H9 (cell line): ENCODE measurements at regions not wholly inside any gene's neighbourhood (a gene's known extent, or its start where the extent isn't known, plus 50 kb on each side); places are given as distances from the start of the nearest gene placed in this dataset.

Source experiments
- DNase-seq: peaks from one replicate; pipeline ENCODE4 v3.0.0-alpha.2; 2017
- H2AFZ ChIP-seq: one replicate; pipeline ENCODE4 v1.6.1; 2013; ENCODE audit warnings: mild to moderate bottlenecking, low read length, control low read depth, moderate library complexity
- H2AK5ac ChIP-seq: 2 replicates; pipeline ENCODE4 v1.6.1; 2013; ENCODE audit warnings: low read length, control low read depth, mixed read lengths; ENCODE audit not compliant: insufficient read length
- H2BK120ac ChIP-seq: one replicate; pipeline ENCODE4 v1.6.1; 2013; ENCODE audit warnings: low read depth, mild to moderate bottlenecking, low read length, control low read depth, inconsistent platforms; ENCODE audit not compliant: poor library complexity, severe bottlenecking
- H2BK12ac ChIP-seq: 2 replicates; pipeline ENCODE4 v1.6.1; 2013; ENCODE audit warnings: low read length, control low read depth, mixed read lengths, low read depth; ENCODE audit not compliant: insufficient read length
- H2BK15ac ChIP-seq: 2 replicates; pipeline ENCODE4 v1.6.1; 2013; ENCODE audit warnings: low read depth, low read length, control low read depth
- H2BK20ac ChIP-seq: one replicate; pipeline ENCODE4 v1.6.1; 2013; ENCODE audit warnings: low read depth, mild to moderate bottlenecking, low read length, control low read depth, inconsistent platforms; ENCODE audit not compliant: poor library complexity, severe bottlenecking
- H2BK5ac ChIP-seq: 2 replicates; pipeline ENCODE4 v1.6.1; 2013; ENCODE audit warnings: low read length, control low read depth, mixed read lengths; ENCODE audit not compliant: insufficient read length
- H3K14ac ChIP-seq: 2 replicates; pipeline ENCODE4 v1.6.1; 2013; ENCODE audit warnings: low read length, control low read depth; ENCODE audit not compliant: insufficient read depth
- H3K18ac ChIP-seq: 2 replicates; pipeline ENCODE4 v1.6.1; 2013; ENCODE audit warnings: low read depth, mild to moderate bottlenecking, mixed read lengths, low read length, control low read depth; ENCODE audit not compliant: insufficient read length
- H3K23ac ChIP-seq: 2 replicates; pipeline ENCODE4 v1.6.1; 2013; ENCODE audit warnings: low read length, control low read depth, mixed read lengths, low read depth; ENCODE audit not compliant: insufficient read length
- H3K23me2 ChIP-seq: 2 replicates; pipeline ENCODE4 v1.6.1; 2013; ENCODE audit warnings: low read depth, mild to moderate bottlenecking, mixed read lengths, low read length, control low read depth; ENCODE audit not compliant: insufficient read length, poor library complexity, severe bottlenecking
- H3K27ac ChIP-seq: 2 replicates; pipeline ENCODE4 v1.5.1; 2013; ENCODE audit warnings: low read length, control low read depth, mixed read lengths, low read depth; ENCODE audit not compliant: insufficient read length
- H3K27me3 ChIP-seq: 2 replicates; pipeline ENCODE4 v1.6.1; 2013; ENCODE audit warnings: low read length, control low read depth, inconsistent platforms; ENCODE audit not compliant: insufficient read depth
- H3K4ac ChIP-seq: 2 replicates; pipeline ENCODE4 v1.6.1; 2013; ENCODE audit warnings: low read depth, mild to moderate bottlenecking, control low read depth, inconsistent platforms, low read length, moderate library complexity
- H3K4me1 ChIP-seq: 2 replicates; pipeline ENCODE4 v1.6.1; 2013; ENCODE audit warnings: low read length, control low read depth, inconsistent platforms; ENCODE audit not compliant: insufficient read depth
- H3K4me2 ChIP-seq: 2 replicates; pipeline ENCODE4 v1.6.1; 2013; ENCODE audit warnings: low read length, control low read depth, mixed read lengths; ENCODE audit not compliant: insufficient read length, insufficient read depth
- H3K56ac ChIP-seq: 2 replicates; pipeline ENCODE4 v1.6.1; 2013; ENCODE audit warnings: low read depth, mild to moderate bottlenecking, mixed read lengths, low read length, control low read depth; ENCODE audit not compliant: insufficient read length
- H3K79me1 ChIP-seq: 2 replicates; pipeline ENCODE4 v1.6.1; 2013; ENCODE audit warnings: low read depth, mild to moderate bottlenecking, moderate library complexity, low read length, control low read depth, inconsistent platforms; ENCODE audit not compliant: insufficient read depth, poor library complexity, severe bottlenecking
- H3K79me2 ChIP-seq: 2 replicates; pipeline ENCODE4 v1.6.1; 2013; ENCODE audit warnings: low read length, control low read depth, inconsistent platforms; ENCODE audit not compliant: insufficient read depth
- H3K9ac ChIP-seq: 2 replicates; pipeline ENCODE4 v1.6.1; 2013; ENCODE audit warnings: low read length, control low read depth, mixed read lengths; ENCODE audit not compliant: insufficient read length; ENCODE audit errors: extremely low read depth
- H3K9me3 ChIP-seq: one replicate; pipeline ENCODE4 v1.6.1; 2013; ENCODE audit warnings: low read depth, low read length, inconsistent platforms; ENCODE audit not compliant: control insufficient read depth
- H3T11ph ChIP-seq: one replicate; pipeline ENCODE4 v1.6.1; 2013; ENCODE audit warnings: mild to moderate bottlenecking, low read length, control low read depth, inconsistent platforms
- H4K20me1 ChIP-seq: one replicate; pipeline ENCODE4 v1.6.1; 2013; ENCODE audit not compliant: control insufficient read depth, insufficient read length, insufficient read depth
- H4K5ac ChIP-seq: 2 replicates; pipeline ENCODE4 v1.6.1; 2013; ENCODE audit warnings: low read depth, mild to moderate bottlenecking, mixed read lengths, low read length, control low read depth; ENCODE audit not compliant: insufficient read length
- H4K8ac ChIP-seq: replicated peaks from 2 replicates; pipeline ENCODE4 v1.6.1; 2013; ENCODE audit warnings: low read length, control low read depth, mixed read lengths, low read depth; ENCODE audit not compliant: insufficient read length
- H4K91ac ChIP-seq: 2 replicates; pipeline ENCODE4 v1.6.1; 2013; ENCODE audit warnings: low read depth, mild to moderate bottlenecking, moderate library complexity, mixed read lengths, low read length, control low read depth; ENCODE audit not compliant: insufficient read length
- H3K27ac Mint-ChIP-seq, 3 experiments: 2 replicates in 2 of 3; 3 replicates in 1 of 3; pipeline ENCODE4 v1.8.0; 2020 to 2021; ENCODE audit warnings: mixed read lengths in 3 of 3, mild to moderate bottlenecking in 1 of 3, moderate library complexity in 1 of 3
- H3K27me3 Mint-ChIP-seq: 2 replicates; pipeline ENCODE4 v1.8.0; 2021; ENCODE audit warnings: low read depth, mild to moderate bottlenecking, moderate library complexity, mixed read lengths
- H3K36me3 Mint-ChIP-seq, 3 experiments: 2 replicates in 2 of 3; 3 replicates in 1 of 3; pipeline ENCODE4 v1.8.0; 2020 to 2021; ENCODE audit warnings: low read depth in 3 of 3, mixed read lengths in 3 of 3; ENCODE audit not compliant: insufficient read depth in 1 of 3
- H3K4me1 Mint-ChIP-seq, 2 experiments: 2 replicates each; pipeline ENCODE4 v1.8.0; 2020; ENCODE audit warnings: mixed read lengths in 2 of 2
- H3K4me3 Mint-ChIP-seq, 2 experiments: 2 replicates in 1 of 2; 3 replicates in 1 of 2; pipeline ENCODE4 v1.8.0; 2020 to 2021; ENCODE audit warnings: mild to moderate bottlenecking in 2 of 2, mixed read lengths in 2 of 2, moderate library complexity in 1 of 2
- H3K9me3 Mint-ChIP-seq, 2 experiments: 2 replicates in 1 of 2; 3 replicates in 1 of 2; pipeline ENCODE4 v1.8.0; 2020; ENCODE audit warnings: mild to moderate bottlenecking in 2 of 2, mixed read lengths in 2 of 2, moderate library complexity in 1 of 2
- WGBS: extraction: QIAGEN DNeasy Blood & Tissue Kit; methylation state at CpG from one replicate; pipeline ENCODE4 v1.1.7; 2013; ENCODE audit warnings: missing lambda C conversion rate, low lambda C conversion rate, mixed read lengths; ENCODE audit not compliant: insufficient read length; ENCODE audit errors: extremely low coverage; 5-methylcytosine and 5-hydroxymethylcytosine counted together
- TF ChIP-seq, protein P1 (sequence below): fragments of 200-600 bp; sonication (generic); conservative IDR thresholded peaks from 3 replicates; pipeline ENCODE4 v1.8.0; 2021; ENCODE audit warnings: antibody characterized with exemption, mild to moderate bottlenecking

GRCh38 chr2:123438251-123438650 lies 586.8 kb upstream of the CNTNAP5 start:
- Mint-ChIP-seq H3K4me3 (no peak overlapping the region), H3K36me3 (no peaks in the 10 kb centered on the region), H3K27ac (no peak overlapping the region), H3K27me3 (no peaks in the 10 kb centered on the region), H3K4me1 (no peaks in the 10 kb centered on the region), H3K9me3 (peaks cover 0 to 9% of the 10 kb centered on the region in 2 experiments; a peak in 2 of 5 replicates)
- H4K91ac ChIP-seq = no peak overlapping the region
- no peaks in the 10 kb centered on the region for H3K27me3 ChIP-seq
- H3K56ac ChIP-seq = no peak overlapping the region
- H3T11ph ChIP-seq = no peak overlapping the region
- WGBS = no CpG with 5 or more reads among the region's 1 CpG
- H3K14ac ChIP-seq = no peak overlapping the region
- no peak overlapping the region for H2BK120ac ChIP-seq
- no peak overlapping the region for H2AK5ac ChIP-seq
- no peak overlapping the region for H2BK15ac ChIP-seq
- no peak overlapping the region for H4K5ac ChIP-seq
- H3K27ac ChIP-seq = no peak overlapping the region
- no peak overlapping the region for H2AFZ ChIP-seq
- no peaks in the 10 kb centered on the region for H3K23me2 ChIP-seq
- no peaks in the 10 kb centered on the region for H4K20me1 ChIP-seq
- H3K18ac ChIP-seq = no peak overlapping the region
- no peaks in the 10 kb centered on the region for H3K9me3 ChIP-seq
- no peaks in the 10 kb centered on the region for H3K79me1 ChIP-seq
- H3K79me2 ChIP-seq = no peaks in the 10 kb centered on the region
- no peak overlapping the region for H2BK12ac ChIP-seq
- H2BK5ac ChIP-seq = no peak overlapping the region
- no peak overlapping the region for H4K8ac ChIP-seq
- H3K4ac ChIP-seq = no peak overlapping the region
- H3K9ac ChIP-seq = no peak overlapping the region
- H2BK20ac ChIP-seq = no peak overlapping the region
- no peaks in the 10 kb centered on the region for H3K4me1 ChIP-seq
- TF ChIP-seq, protein P1, sequence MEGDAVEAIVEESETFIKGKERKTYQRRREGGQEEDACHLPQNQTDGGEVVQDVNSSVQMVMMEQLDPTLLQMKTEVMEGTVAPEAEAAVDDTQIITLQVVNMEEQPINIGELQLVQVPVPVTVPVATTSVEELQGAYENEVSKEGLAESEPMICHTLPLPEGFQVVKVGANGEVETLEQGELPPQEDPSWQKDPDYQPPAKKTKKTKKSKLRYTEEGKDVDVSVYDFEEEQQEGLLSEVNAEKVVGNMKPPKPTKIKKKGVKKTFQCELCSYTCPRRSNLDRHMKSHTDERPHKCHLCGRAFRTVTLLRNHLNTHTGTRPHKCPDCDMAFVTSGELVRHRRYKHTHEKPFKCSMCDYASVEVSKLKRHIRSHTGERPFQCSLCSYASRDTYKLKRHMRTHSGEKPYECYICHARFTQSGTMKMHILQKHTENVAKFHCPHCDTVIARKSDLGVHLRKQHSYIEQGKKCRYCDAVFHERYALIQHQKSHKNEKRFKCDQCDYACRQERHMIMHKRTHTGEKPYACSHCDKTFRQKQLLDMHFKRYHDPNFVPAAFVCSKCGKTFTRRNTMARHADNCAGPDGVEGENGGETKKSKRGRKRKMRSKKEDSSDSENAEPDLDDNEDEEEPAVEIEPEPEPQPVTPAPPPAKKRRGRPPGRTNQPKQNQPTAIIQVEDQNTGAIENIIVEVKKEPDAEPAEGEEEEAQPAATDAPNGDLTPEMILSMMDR = no peak
- H3K23ac ChIP-seq = no peak overlapping the region
- no peak for DNase-seq
- H3K4me2 ChIP-seq = no peak overlapping the region
